GM23338 (cell line): ENCODE measurements at regions not wholly inside any gene's neighbourhood (a gene's known extent, or its start where the extent isn't known, plus 50 kb on each side); places are given as distances from the start of the nearest gene placed in this dataset.

Source experiments
- ATAC-seq: fragments of 200-7000 bp; cut with Tn5 transposase; 3 replicates; pipeline ENCODE4 v1.9.1; 2020
- DNase-seq: peaks from one replicate; pipeline ENCODE4 v3.0.0-alpha.2; 2015; ENCODE audit warnings: low spot score
- H2AFZ ChIP-seq: fragments of 200-600 bp; sonication (generic); 2 replicates; pipeline ENCODE4 v1.8.0; 2016; ENCODE audit warnings: antibody characterized with exemption, mild to moderate bottlenecking, moderate library complexity
- H3F3A ChIP-seq: fragments of 200-600 bp; sonication (generic); replicated peaks from 2 replicates; pipeline ENCODE4 v1.8.0; 2017; ENCODE audit warnings: antibody characterized with exemption, mixed run types, low read depth
- H3K27ac ChIP-seq: fragments of 200-600 bp; sonication (generic); 2 replicates; pipeline ENCODE4 v1.6.1; 2016; ENCODE audit warnings: low read depth
- H3K27me3 ChIP-seq: fragments of 200-600 bp; sonication (generic); 2 replicates; pipeline ENCODE4 v1.8.0; 2016; ENCODE audit warnings: mild to moderate bottlenecking, mixed run types, moderate library complexity; ENCODE audit not compliant: insufficient read depth
- H3K36me3 ChIP-seq: fragments of 200-600 bp; sonication (generic); 2 replicates; pipeline ENCODE4 v1.8.0; 2016; ENCODE audit warnings: mild to moderate bottlenecking; ENCODE audit not compliant: insufficient read depth
- H3K4me1 ChIP-seq: fragments of 200-600 bp; sonication (generic); 2 replicates; pipeline ENCODE4 v1.8.0; 2016; ENCODE audit warnings: mild to moderate bottlenecking, moderate library complexity; ENCODE audit not compliant: insufficient read depth
- H3K4me2 ChIP-seq: fragments of 200-600 bp; sonication (generic); 2 replicates; pipeline ENCODE4 v1.7.1; 2017; ENCODE audit warnings: mixed run types
- H3K4me3 ChIP-seq: fragments of 200-600 bp; sonication (generic); 2 replicates; pipeline ENCODE4 v1.6.1; 2016; ENCODE audit warnings: mixed run types
- H3K79me2 ChIP-seq: fragments of 200-600 bp; sonication (generic); replicated peaks from 2 replicates; pipeline ENCODE4 v1.8.0; 2017; ENCODE audit warnings: mild to moderate bottlenecking; ENCODE audit not compliant: insufficient read depth
- H3K9me2 ChIP-seq: fragments of 200-600 bp; sonication (generic); 2 replicates; pipeline ENCODE4 v1.8.0; 2017; ENCODE audit not compliant: insufficient read depth
- H4K20me1 ChIP-seq: fragments of 200-600 bp; sonication (generic); replicated peaks from 2 replicates; pipeline ENCODE4 v1.8.0; 2017; ENCODE audit warnings: mild to moderate bottlenecking; ENCODE audit not compliant: insufficient read depth
- H3K27ac Mint-ChIP-seq: 2 replicates; pipeline ENCODE4 v1.8.0; 2020; ENCODE audit warnings: inconsistent platforms, mild to moderate bottlenecking, moderate library complexity, mixed read lengths
- H3K27me3 Mint-ChIP-seq: 3 replicates; pipeline ENCODE4 v1.8.0; 2022; ENCODE audit warnings: low read depth, mild to moderate bottlenecking, moderate library complexity, mixed read lengths, inconsistent platforms; ENCODE audit not compliant: insufficient read depth, poor library complexity
- H3K36me3 Mint-ChIP-seq: 3 replicates; pipeline ENCODE4 v1.8.0; 2021; ENCODE audit warnings: low read depth, mild to moderate bottlenecking, inconsistent platforms, moderate library complexity, mixed read lengths
- H3K4me1 Mint-ChIP-seq: 3 replicates; pipeline ENCODE4 v1.8.0; 2020; ENCODE audit warnings: mild to moderate bottlenecking, inconsistent platforms, mixed read lengths
- H3K4me3 Mint-ChIP-seq: 3 replicates; pipeline ENCODE4 v1.8.0; 2021; ENCODE audit warnings: moderate library complexity, mild to moderate bottlenecking, inconsistent platforms, mixed read lengths
- H3K9me3 Mint-ChIP-seq: 3 replicates; pipeline ENCODE4 v1.8.0; 2020; ENCODE audit warnings: moderate library complexity, mild to moderate bottlenecking, inconsistent platforms, mixed read lengths
- CREB1 ChIP-seq: fragments of 250-450 bp; sonication (Bioruptor Pico); IDR thresholded peaks from 2 replicates; pipeline ENCODE4 v1.5.0; 2020; ENCODE audit warnings: low read depth, mild to moderate bottlenecking, moderate library complexity
- CTCF ChIP-seq, 2 experiments: fragments of 200-600 bp in 1 of 2; sonication (generic) in 1 of 2; conservative IDR thresholded peaks; 2 replicates each; pipeline versions ENCODE4 v1.5.1 to v1.6.1; 2016 to 2017; ENCODE audit warnings: antibody characterized with exemption in 2 of 2, low read depth in 2 of 2, mild to moderate bottlenecking in 2 of 2, moderate library complexity in 1 of 2
- EZH2 ChIP-seq: fragments of 200-600 bp; sonication (generic); IDR thresholded peaks from one replicate; pipeline ENCODE4 v1.8.0; 2017; ENCODE audit warnings: antibody characterized with exemption, mild to moderate bottlenecking, low read depth; ENCODE audit not compliant: unreplicated experiment
- JUNB ChIP-seq: IDR thresholded peaks from one replicate; pipeline ENCODE4 v1.6.1; 2016; ENCODE audit warnings: antibody characterized with exemption; ENCODE audit not compliant: unreplicated experiment
- NANOG ChIP-seq: IDR thresholded peaks from 2 replicates; pipeline ENCODE4 v1.6.1; 2016; ENCODE audit warnings: antibody characterized with exemption, borderline replicate concordance
- POLR2AphosphoS5 ChIP-seq: IDR thresholded peaks from 2 replicates; pipeline ENCODE4 v1.6.1; 2016; ENCODE audit warnings: antibody characterized with exemption, low read depth
- STAT1 ChIP-seq: IDR thresholded peaks from one replicate; pipeline ENCODE4 v1.6.1; 2016; ENCODE audit warnings: antibody characterized with exemption; ENCODE audit not compliant: unreplicated experiment
- ZNF331 ChIP-seq: fragments of 250-450 bp; sonication (Bioruptor Pico); IDR thresholded peaks from 2 replicates; pipeline ENCODE4 v1.5.0; 2020; ENCODE audit warnings: low read depth, mild to moderate bottlenecking, moderate library complexity
- ZNF462 ChIP-seq: fragments of 250-450 bp; sonication (Bioruptor Pico); IDR thresholded peaks from 2 replicates; pipeline ENCODE4 v1.5.0; 2020; ENCODE audit warnings: mild to moderate bottlenecking, moderate library complexity

- TF ChIP-seq ZNF462 (CRISPR knock-in tag): no peak
Observed at GRCh38 chr7:42395607-42396006, 158.6 kb upstream of the GLI3 start (continued).

- Histone ChIP-seq H3K27ac (no peak overlapping the region), H3K4me2 (no peak overlapping the region), H2AFZ (no peak overlapping the region), H4K20me1 (no peaks in the 10 kb centered on the region), H3K4me1 (no peaks in the 10 kb centered on the region), H3K4me3 (no peak overlapping the region), H3K79me2 (no peaks in the 10 kb centered on the region), H3K27me3 (no peaks in the 10 kb centered on the region), H3K36me3 (no peaks in the 10 kb centered on the region), H3F3A (no peaks in the 10 kb centered on the region), H3K9me2 (no peaks in the 10 kb centered on the region; the same call in 1 of the 2 replicates)
- no peaks in the 10 kb centered on the region for H3K27me3 Mint-ChIP-seq
- no peak overlapping the region for H3K27ac Mint-ChIP-seq
- H3K9me3 Mint-ChIP-seq: no peaks in the 10 kb centered on the region
- DNase-seq (no peak), ATAC-seq (no peak)
- H3K4me3 Mint-ChIP-seq: no peak overlapping the region
- no peaks in the 10 kb centered on the region for H3K36me3 Mint-ChIP-seq
- no peaks in the 10 kb centered on the region for H3K4me1 Mint-ChIP-seq
- TF ChIP-seq POLR2AphosphoS5 (no peak), ZNF331 (CRISPR knock-in tag) (no peak), STAT1 (no peak), CTCF (conservative IDR thresholded peaks at IDR 0.05; ENCODE audit: low read depth in 2 of 2) (no peak), ZNF462 (CRISPR knock-in tag) (no peak), CREB1 (CRISPR knock-in tag) (no peak), EZH2 (no peak), JUNB (no peak), NANOG (no peak)
Observed at GRCh38 chr7:42392826-42393225, 155.8 kb upstream of the GLI3 start.
